ENCODE measurements at regions not wholly inside any gene's neighbourhood (a gene's known extent, or its start where the extent isn't known, plus 50 kb on each side); places are given as distances from the start of the nearest gene placed in this dataset.
"Not testable (repeated sequence)": the region's sequence is repeated elsewhere in the genome, so short reads cannot be mapped to it uniquely, and the experiment has no call there.

DNA sequence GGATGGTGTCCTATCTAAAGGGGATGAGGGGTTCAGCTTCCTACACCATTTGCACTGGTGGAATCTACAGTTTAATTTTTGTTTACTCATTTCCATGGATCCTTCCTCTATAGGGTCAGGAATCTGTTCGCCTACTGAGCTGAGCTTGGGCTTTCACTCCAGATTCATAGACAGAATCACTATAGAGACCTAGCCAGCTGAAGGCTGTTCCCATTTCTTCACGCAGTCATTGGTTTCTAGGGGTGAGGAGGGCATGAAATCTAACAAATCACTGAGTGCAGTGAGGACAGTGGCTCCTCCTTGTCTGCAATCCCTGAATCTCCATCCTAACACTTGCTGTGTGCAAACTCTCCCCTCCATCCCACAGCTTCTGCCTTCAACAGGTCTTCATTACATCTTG is 578.5 kb downstream of the TSN start:
- Histone ChIP-seq H3K4me1 (ENCODE audit: control insufficient read depth, insufficient read depth, low read length) (no peaks in the 10 kb centered on the region), H3K27me3 (ENCODE audit: control insufficient read depth, insufficient read depth, low read length) (no peaks in the 10 kb centered on the region), H3K9me3 (ENCODE audit: control insufficient read depth, insufficient read depth, low read length) (no peaks in the 10 kb centered on the region), H3K27ac (ENCODE audit: low read depth, low read length) (no peak overlapping the region), H3K36me3 (ENCODE audit: control insufficient read depth, insufficient read depth, low read length) (no peaks in the 10 kb centered on the region), H3K4me3 (ENCODE audit: low read depth, low read length) (no peak overlapping the region)
- DNase-seq (ENCODE audit: low read depth in 4 of 6, low spot score in 6 of 6) = no peak
- WGBS (ENCODE audit: insufficient coverage) = no CpG with 5 or more reads among the region's 2 CpGs

- Histone ChIP-seq H3K27ac (ENCODE audit: low read depth, low read length) (no peak overlapping the region), H3K9me3 (ENCODE audit: control insufficient read depth, insufficient read depth, low read length) (no peaks in the 10 kb centered on the region), H3K4me1 (ENCODE audit: control insufficient read depth, insufficient read depth, low read length) (no peaks in the 10 kb centered on the region), H3K4me3 (ENCODE audit: low read depth, low read length) (no peak overlapping the region), H3K36me3 (ENCODE audit: control insufficient read depth, insufficient read depth, low read length) (no peaks in the 10 kb centered on the region), H3K27me3 (ENCODE audit: control insufficient read depth, insufficient read depth, low read length) (no peaks in the 10 kb centered on the region)
- no CpG with 5 or more reads among the region's 5 CpGs for WGBS (ENCODE audit: insufficient coverage)
- no peak for DNase-seq (ENCODE audit: low read depth in 4 of 6, low spot score in 6 of 6)
Observed at GRCh38 chr2:122338000-122338399, 582.5 kb downstream of the TSN start.

- H3K36me3 ChIP-seq (ENCODE audit: control insufficient read depth, insufficient read depth, low read length) = no peaks in the 10 kb centered on the region
- H3K4me1 ChIP-seq (ENCODE audit: control insufficient read depth, insufficient read depth, low read length) = no peaks in the 10 kb centered on the region
- no peaks in the 10 kb centered on the region for H3K27me3 ChIP-seq (ENCODE audit: control insufficient read depth, insufficient read depth, low read length)
- no peak for DNase-seq (ENCODE audit: low read depth in 4 of 6, low spot score in 6 of 6)
- H3K4me3 ChIP-seq (ENCODE audit: low read depth, low read length) = no peak overlapping the region
- no peak overlapping the region for H3K27ac ChIP-seq (ENCODE audit: low read depth, low read length)
- no peaks in the 10 kb centered on the region for H3K9me3 ChIP-seq (ENCODE audit: control insufficient read depth, insufficient read depth, low read length)
- 83% methylated on average over 2 of the region's 3 CpGs for WGBS (ENCODE audit: insufficient coverage)
Observed at GRCh38 chr2:122340246-122340645, 584.8 kb downstream of the TSN start.

- 100% methylated on average over 2 of the region's 5 CpGs for WGBS (ENCODE audit: insufficient coverage)
- H3K9me3 ChIP-seq (ENCODE audit: control insufficient read depth, insufficient read depth, low read length) = no peaks in the 10 kb centered on the region
- H3K27ac ChIP-seq (ENCODE audit: low read depth, low read length) = no peak overlapping the region
- H3K36me3 ChIP-seq (ENCODE audit: control insufficient read depth, insufficient read depth, low read length) = no peaks in the 10 kb centered on the region
- H3K4me3 ChIP-seq (ENCODE audit: low read depth, low read length) = no peak overlapping the region
- no peak for DNase-seq (ENCODE audit: low read depth in 4 of 6, low spot score in 6 of 6)
- H3K4me1 ChIP-seq (ENCODE audit: control insufficient read depth, insufficient read depth, low read length) = no peaks in the 10 kb centered on the region
- no peaks in the 10 kb centered on the region for H3K27me3 ChIP-seq (ENCODE audit: control insufficient read depth, insufficient read depth, low read length)
Observed at GRCh38 chr2:122341007-122341406, 585.6 kb downstream of the TSN start.

GRCh38 chr2:122352151-122352550 is 596.7 kb downstream of the TSN start:
- H3K4me1 ChIP-seq (ENCODE audit: control insufficient read depth, insufficient read depth, low read length); H3K9me3 ChIP-seq (ENCODE audit: control insufficient read depth, insufficient read depth, low read length); H3K27me3 ChIP-seq (ENCODE audit: control insufficient read depth, insufficient read depth, low read length); H3K27ac ChIP-seq (ENCODE audit: low read depth, low read length); DNase-seq (ENCODE audit: low read depth in 4 of 6, low spot score in 6 of 6); H3K4me3 ChIP-seq (ENCODE audit: low read depth, low read length); H3K36me3 ChIP-seq (ENCODE audit: control insufficient read depth, insufficient read depth, low read length): not testable (repeated sequence)
- WGBS (ENCODE audit: insufficient coverage) = 100% methylated on average over 2 of the region's 8 CpGs

GRCh38 chr2:122357998-122358397 is 602.5 kb downstream of the TSN start:
- no CpG with 5 or more reads among the region's 1 CpG for WGBS (ENCODE audit: insufficient coverage)
- H3K4me3 ChIP-seq (ENCODE audit: low read depth, low read length) = no peak overlapping the region
- DNase-seq (ENCODE audit: low read depth in 4 of 6, low spot score in 6 of 6) = no peak
- no peak overlapping the region for H3K27ac ChIP-seq (ENCODE audit: low read depth, low read length)
- H3K27me3 ChIP-seq (ENCODE audit: control insufficient read depth, insufficient read depth, low read length) = no peaks in the 10 kb centered on the region
- H3K4me1 ChIP-seq (ENCODE audit: control insufficient read depth, insufficient read depth, low read length) = no peaks in the 10 kb centered on the region
- H3K36me3 ChIP-seq (ENCODE audit: control insufficient read depth, insufficient read depth, low read length) = no peaks in the 10 kb centered on the region
- H3K9me3 ChIP-seq (ENCODE audit: control insufficient read depth, insufficient read depth, low read length) = no peaks in the 10 kb centered on the region

DNA sequence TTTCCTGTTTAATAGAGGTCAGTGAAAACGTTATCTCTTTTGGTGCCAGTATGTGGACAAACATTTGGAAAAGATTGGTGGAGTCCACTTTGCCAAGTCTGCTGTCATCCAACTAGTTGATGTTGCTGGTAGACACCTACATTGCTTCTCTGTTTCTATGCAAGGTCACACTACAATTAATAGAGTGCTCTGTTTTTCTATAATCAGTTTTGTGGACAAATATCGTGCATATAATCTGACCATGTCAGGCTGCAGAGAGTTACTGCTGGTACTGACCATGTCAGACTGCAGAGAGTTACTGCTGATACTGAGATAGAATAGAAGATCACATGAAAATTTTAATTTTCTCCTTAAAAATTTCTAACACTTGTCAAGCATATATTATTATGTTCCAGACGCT is 603.3 kb downstream of the TSN start:
- no peaks in the 10 kb centered on the region for H3K4me1 ChIP-seq (ENCODE audit: control insufficient read depth, insufficient read depth, low read length)
- H3K4me3 ChIP-seq (ENCODE audit: low read depth, low read length) = no peak overlapping the region
- H3K36me3 ChIP-seq (ENCODE audit: control insufficient read depth, insufficient read depth, low read length) = no peaks in the 10 kb centered on the region
- H3K27me3 ChIP-seq (ENCODE audit: control insufficient read depth, insufficient read depth, low read length) = no peaks in the 10 kb centered on the region
- H3K9me3 ChIP-seq (ENCODE audit: control insufficient read depth, insufficient read depth, low read length) = no peaks in the 10 kb centered on the region
- no peak for DNase-seq (ENCODE audit: low read depth in 4 of 6, low spot score in 6 of 6)
- H3K27ac ChIP-seq (ENCODE audit: low read depth, low read length) = no peak overlapping the region
- WGBS (ENCODE audit: insufficient coverage) = no CpG with 5 or more reads among the region's 3 CpGs

DNA sequence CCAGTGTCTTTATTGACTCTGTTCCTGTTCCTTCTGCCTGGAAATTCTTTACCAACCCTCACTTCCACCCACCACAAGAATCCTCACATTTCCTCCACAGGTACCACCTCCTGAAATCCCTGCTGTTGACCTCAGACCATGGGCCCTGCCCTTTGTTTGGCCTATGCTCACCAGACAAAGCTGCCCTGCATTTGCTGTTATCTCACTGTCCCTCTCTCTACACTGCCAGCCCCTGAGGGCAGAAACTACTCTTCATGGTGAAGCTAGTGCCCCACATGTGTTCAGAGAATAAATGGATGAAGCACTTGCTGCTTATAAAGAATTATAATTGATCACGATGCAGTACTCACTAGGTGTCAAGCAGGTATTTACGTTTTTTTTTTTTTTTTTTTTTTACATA is 608.4 kb downstream of the TSN start:
- Histone ChIP-seq H3K27ac (ENCODE audit: low read depth, low read length) (no peak overlapping the region), H3K27me3 (ENCODE audit: control insufficient read depth, insufficient read depth, low read length) (no peaks in the 10 kb centered on the region), H3K4me1 (ENCODE audit: control insufficient read depth, insufficient read depth, low read length) (no peaks in the 10 kb centered on the region), H3K4me3 (ENCODE audit: low read depth, low read length) (no peak overlapping the region), H3K9me3 (ENCODE audit: control insufficient read depth, insufficient read depth, low read length) (no peaks in the 10 kb centered on the region), H3K36me3 (ENCODE audit: control insufficient read depth, insufficient read depth, low read length) (no peaks in the 10 kb centered on the region)
- no peak for DNase-seq (ENCODE audit: low read depth in 4 of 6, low spot score in 6 of 6)
- no CpG with 5 or more reads among the region's 2 CpGs for WGBS (ENCODE audit: insufficient coverage)

- H3K9me3 ChIP-seq (ENCODE audit: control insufficient read depth, insufficient read depth, low read length) = no peaks in the 10 kb centered on the region
- no peaks in the 10 kb centered on the region for H3K27me3 ChIP-seq (ENCODE audit: control insufficient read depth, insufficient read depth, low read length)
- 93% methylated on average over 2 of the region's 2 CpGs for WGBS (ENCODE audit: insufficient coverage)
- no peak for DNase-seq (ENCODE audit: low read depth in 4 of 6, low spot score in 6 of 6)
- H3K4me3 ChIP-seq (ENCODE audit: low read depth, low read length) = no peak overlapping the region
- H3K36me3 ChIP-seq (ENCODE audit: control insufficient read depth, insufficient read depth, low read length) = no peaks in the 10 kb centered on the region
- no peak overlapping the region for H3K27ac ChIP-seq (ENCODE audit: low read depth, low read length)
- H3K4me1 ChIP-seq (ENCODE audit: control insufficient read depth, insufficient read depth, low read length) = no peaks in the 10 kb centered on the region
Observed at GRCh38 chr2:122366427-122366826, 611.0 kb downstream of the TSN start.

- Histone ChIP-seq H3K27ac (ENCODE audit: low read depth, low read length) (no peak overlapping the region), H3K4me1 (ENCODE audit: control insufficient read depth, insufficient read depth, low read length) (no peaks in the 10 kb centered on the region), H3K36me3 (ENCODE audit: control insufficient read depth, insufficient read depth, low read length) (no peaks in the 10 kb centered on the region), H3K4me3 (ENCODE audit: low read depth, low read length) (no peak overlapping the region), H3K27me3 (ENCODE audit: control insufficient read depth, insufficient read depth, low read length) (no peaks in the 10 kb centered on the region), H3K9me3 (ENCODE audit: control insufficient read depth, insufficient read depth, low read length) (peaks cover 3% of the 10 kb centered on the region)
- peak in 2 of 6 donors; percentile 23 to 54 for DNase-seq (ENCODE audit: low read depth in 4 of 6, low spot score in 6 of 6)
- no CpG with 5 or more reads among the region's 7 CpGs for WGBS (ENCODE audit: insufficient coverage)
Observed at GRCh38 chr2:122366969-122367645, 611.7 kb downstream of the TSN start.

All from spinal cord (tissue), 9 donors.